Gastrocnemius medialis (tissue), 4 donors: ENCODE measurements at regions not wholly inside any gene's neighbourhood (a gene's known extent, or its start where the extent isn't known, plus 50 kb on each side); places are given as distances from the start of the nearest gene placed in this dataset.

ENCODE experiments used
- POLR2A ChIP-seq, 2 donors: fragments of 450-650 bp; IDR thresholded peaks; one replicate each; pipeline ENCODE4 v1.6.1; 2017; ENCODE audit warnings: antibody characterized with exemption in 2 of 2, mild to moderate bottlenecking in 2 of 2, moderate library complexity in 2 of 2
- TF ChIP-seq, protein P1 (sequence below), 5 experiments: fragments of 450-650 bp in 3 of 5; fragments of 200-600 bp in 2 of 5; sonication (generic) in 2 of 5; IDR thresholded peaks in 4 of 5; conservative IDR thresholded peaks in 1 of 5; 1 replicate in 4 of 5; 2 replicates in 1 of 5; pipeline ENCODE4 v1.5.1; 2016 to 2019; ENCODE audit warnings: antibody characterized with exemption in 5 of 5, mild to moderate bottlenecking in 3 of 5, moderate library complexity in 3 of 5

- no peak for TF ChIP-seq POLR2A (IDR thresholded peaks at IDR 0.05)
- TF ChIP-seq, protein P1, sequence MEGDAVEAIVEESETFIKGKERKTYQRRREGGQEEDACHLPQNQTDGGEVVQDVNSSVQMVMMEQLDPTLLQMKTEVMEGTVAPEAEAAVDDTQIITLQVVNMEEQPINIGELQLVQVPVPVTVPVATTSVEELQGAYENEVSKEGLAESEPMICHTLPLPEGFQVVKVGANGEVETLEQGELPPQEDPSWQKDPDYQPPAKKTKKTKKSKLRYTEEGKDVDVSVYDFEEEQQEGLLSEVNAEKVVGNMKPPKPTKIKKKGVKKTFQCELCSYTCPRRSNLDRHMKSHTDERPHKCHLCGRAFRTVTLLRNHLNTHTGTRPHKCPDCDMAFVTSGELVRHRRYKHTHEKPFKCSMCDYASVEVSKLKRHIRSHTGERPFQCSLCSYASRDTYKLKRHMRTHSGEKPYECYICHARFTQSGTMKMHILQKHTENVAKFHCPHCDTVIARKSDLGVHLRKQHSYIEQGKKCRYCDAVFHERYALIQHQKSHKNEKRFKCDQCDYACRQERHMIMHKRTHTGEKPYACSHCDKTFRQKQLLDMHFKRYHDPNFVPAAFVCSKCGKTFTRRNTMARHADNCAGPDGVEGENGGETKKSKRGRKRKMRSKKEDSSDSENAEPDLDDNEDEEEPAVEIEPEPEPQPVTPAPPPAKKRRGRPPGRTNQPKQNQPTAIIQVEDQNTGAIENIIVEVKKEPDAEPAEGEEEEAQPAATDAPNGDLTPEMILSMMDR (IDR thresholded peaks at IDR 0.05 in 4 of 5, conservative IDR thresholded peaks at IDR 0.05 in 1 of 5) = no peak
These were observed 81.8 kb upstream of the COL6A5 start for GRCh38 chr3:130263708-130264107.
